GM12878 (cell line): ENCODE measurements at regions not wholly inside any gene's neighbourhood (a gene's known extent, or its start where the extent isn't known, plus 50 kb on each side); places are given as distances from the start of the nearest gene placed in this dataset.

Experiments used
- ATAC-seq: fragments of 200-7000 bp; cut with Tn5 transposase; 3 replicates; pipeline ENCODE4 v1.9.1; 2020; ENCODE audit warnings: mild to moderate bottlenecking, moderate library complexity
- BruUV-seq: library from RNA; stranded (reverse); fragments of 400-500 nt; replicated peaks from 2 replicates; lab custom pipeline; 2021; lab: Mats Ljungman, UMichigan
- CTCF ChIA-PET: fragments of 300-600 bp; sonication (Branson Sonifier 250); formaldehyde crosslinking; extraction: SDS; loops from one replicate; lab custom pipeline; 2021; ENCODE audit warnings: inconsistent platforms; lab: Yijun Ruan, JAX
- POLR2A ChIA-PET: fragments of 350-600 bp; formaldehyde crosslinking; extraction: SDS; loops from one replicate; lab custom pipeline; 2021; ENCODE audit warnings: inconsistent platforms; lab: Charles Lee
- RAD21 ChIA-PET: fragments of 300-600 bp; sonication (Branson Sonifier 250); formaldehyde crosslinking; loops from one replicate; lab custom pipeline; 2023; ENCODE audit warnings: antibody characterized with exemption; ENCODE audit not compliant: unreplicated experiment; lab: Charles Lee
- SMC1A ChIA-PET: fragments of 300-600 bp; sonication (Branson Sonifier 250); formaldehyde crosslinking; loops from one replicate; lab custom pipeline; 2023; ENCODE audit not compliant: unreplicated experiment, uncharacterized antibody; lab: Charles Lee
- DNase-seq: peaks from one replicate; pipeline ENCODE4 v3.0.0-alpha.2; 2011; ENCODE audit warnings: low read depth, low spot score
- FAIRE-seq: peaks from 3 replicates; lab custom pipeline; 2011; peaks lifted over from hg19 to GRCh38; lab: Jason Lieb, UNC
- H2AFZ ChIP-seq: 2 replicates; pipeline ENCODE4 v1.6.0; 2011; ENCODE audit warnings: low read depth, low read length, control low read depth; ENCODE audit not compliant: control insufficient read depth
- H3K27ac ChIP-seq: 2 replicates; pipeline ENCODE4 v1.5.1; 2011; ENCODE audit warnings: control low read depth; ENCODE audit not compliant: control insufficient read depth, insufficient read depth
- H3K27me3 ChIP-seq, 2 experiments: replicated peaks in 1 of 2; 2 replicates each; pipeline versions ENCODE4 v1.6.0 to v1.6.1; 2011; ENCODE audit warnings: low read length in 1 of 2; ENCODE audit not compliant: control insufficient read depth in 2 of 2, insufficient read depth in 2 of 2
- H3K36me3 ChIP-seq, 2 experiments: 2 replicates each; pipeline ENCODE4 v1.5.1; 2011; ENCODE audit warnings: low read length in 1 of 2; ENCODE audit not compliant: control insufficient read depth in 2 of 2, insufficient read depth in 2 of 2
- H3K4me1 ChIP-seq: 2 replicates; pipeline ENCODE4 v1.6.1; 2011; ENCODE audit warnings: mild to moderate bottlenecking, low read length, moderate library complexity, mixed read lengths; ENCODE audit not compliant: control insufficient read depth, insufficient read depth
- H3K4me2 ChIP-seq: 2 replicates; pipeline ENCODE4 v1.6.0; 2011; ENCODE audit warnings: control low read depth; ENCODE audit not compliant: control insufficient read depth, insufficient read depth
- H3K4me3 ChIP-seq: fragments of 200-600 bp; sonication (generic); 2 replicates; pipeline ENCODE4 v1.5.1; 2016
- H3K79me2 ChIP-seq: 2 replicates; pipeline ENCODE4 v1.6.0; 2011; ENCODE audit warnings: low read length; ENCODE audit not compliant: control insufficient read depth, insufficient read depth
- H3K9ac ChIP-seq: 2 replicates; pipeline ENCODE4 v1.8.0; 2011; ENCODE audit warnings: low read length, control low read depth, mixed read lengths; ENCODE audit not compliant: control insufficient read depth, insufficient read depth
- H3K9me3 ChIP-seq: replicated peaks from 3 replicates; pipeline ENCODE4 v1.5.1; 2011; ENCODE audit warnings: mild to moderate bottlenecking, low read length; ENCODE audit not compliant: control insufficient read depth, insufficient read depth
- H4K20me1 ChIP-seq: 2 replicates; pipeline ENCODE4 v1.6.0; 2011; ENCODE audit not compliant: control insufficient read depth, insufficient read depth
- E2F8 ChIP-seq: fragments of 450-650 bp; IDR thresholded peaks from 2 replicates; pipeline ENCODE4 v1.6.1; 2018; ENCODE audit warnings: mild to moderate bottlenecking, low read depth, moderate library complexity; ENCODE audit not compliant: partially characterized antibody
- KDM1A ChIP-seq: fragments of 200-600 bp; sonication (generic); IDR thresholded peaks from 2 replicates; pipeline ENCODE4 v1.6.1; 2016; ENCODE audit warnings: borderline replicate concordance
- KLF5 ChIP-seq: fragments of 450-650 bp; IDR thresholded peaks from 2 replicates; pipeline ENCODE4 v1.6.1; 2014; ENCODE audit warnings: mild to moderate bottlenecking; ENCODE audit not compliant: partially characterized antibody
- RELA ChIP-seq: fragments of 450-650 bp; IDR thresholded peaks from 2 replicates; pipeline ENCODE4 v1.8.0; 2014; ENCODE audit warnings: borderline replicate concordance; ENCODE audit not compliant: partially characterized antibody
- SMARCA5 ChIP-seq: fragments of 450-650 bp; IDR thresholded peaks from 2 replicates; pipeline ENCODE4 v1.6.1; 2017; ENCODE audit warnings: mild to moderate bottlenecking
- SP1 ChIP-seq: IDR thresholded peaks from one replicate; pipeline ENCODE4 v1.6.1; 2011; ENCODE audit warnings: low read depth, low read length
- ZNF274 ChIP-seq: IDR thresholded peaks from one replicate; pipeline ENCODE4 v1.8.0; 2011; ENCODE audit not compliant: insufficient read length, insufficient read depth
- ZNF592 ChIP-seq: fragments of 450-650 bp; IDR thresholded peaks from 2 replicates; pipeline ENCODE4 v1.6.1; 2017; ENCODE audit warnings: mild to moderate bottlenecking, moderate library complexity
- WGBS: methylation state at CpG from one replicate; pipeline ENCODE4 v1.1.6; 2016; ENCODE audit warnings: low lambda C conversion rate; ENCODE audit not compliant: insufficient replicate concordance, insufficient coverage; ENCODE audit errors: missing lambda C conversion rate; 5-methylcytosine and 5-hydroxymethylcytosine counted together
- in situ Hi-C: fragments of 300-500 bp; cut with MboI; formaldehyde crosslinking; loops from 9 replicates; pipeline ENCODE4 v1.14.3; 2018; ENCODE audit warnings: mixed read lengths
- intact Hi-C: fragments of 100-400 bp; cut with micrococcal nuclease; formaldehyde crosslinking; loops from one replicate; pipeline ENCODE4 v1.14.2; 2022; ENCODE audit not compliant: unreplicated experiment
- TF ChIP-seq, protein P1 (sequence below): fragments of 450-650 bp; formaldehyde crosslinking; IDR thresholded peaks from 2 replicates; pipeline ENCODE4 v1.5.0; 2022; ENCODE audit warnings: mild to moderate bottlenecking, missing genetic modification characterization
- TF ChIP-seq, protein P2 (sequence below): IDR thresholded peaks from 2 replicates; pipeline ENCODE4 v1.6.1; 2011; ENCODE audit warnings: borderline replicate concordance, low read depth, mild to moderate bottlenecking, moderate library complexity, mixed read lengths, low read length; ENCODE audit not compliant: insufficient read depth; ENCODE audit errors: extremely low read length
- TF ChIP-seq, protein P3 (sequence below): fragments of 450-650 bp; IDR thresholded peaks from 2 replicates; pipeline ENCODE4 v1.6.1; 2017; ENCODE audit warnings: borderline replicate concordance

GRCh38 chr18:77969972-77970371 lies 720.3 kb downstream of the GALR1 start:
- Histone ChIP-seq H3K27me3 (no peaks in the 10 kb centered on the region), H2AFZ (no peak overlapping the region), H3K4me3 (no peak overlapping the region), H3K9ac (no peak overlapping the region), H3K9me3 (no peaks in the 10 kb centered on the region), H3K4me1 (no peaks in the 10 kb centered on the region), H3K27ac (no peak overlapping the region), H4K20me1 (no peaks in the 10 kb centered on the region), H3K79me2 (no peaks in the 10 kb centered on the region), H3K4me2 (no peak overlapping the region), H3K36me3 (no peaks in the 10 kb centered on the region)
- no peak for FAIRE-seq
- WGBS: 0% methylated on average over 2 of the region's 2 CpGs
- SMC1A ChIA-PET: no interaction called here
- POLR2A ChIA-PET: no interaction called here
- in situ Hi-C loops (no loop called here), intact Hi-C loops (no loop called here)
- ATAC-seq: no peak
- BruUV-seq: no TSS peak
- RAD21 ChIA-PET: no interaction called here
- no peak for DNase-seq
- CTCF ChIA-PET: no interaction called here
- TF ChIP-seq, protein P1, sequence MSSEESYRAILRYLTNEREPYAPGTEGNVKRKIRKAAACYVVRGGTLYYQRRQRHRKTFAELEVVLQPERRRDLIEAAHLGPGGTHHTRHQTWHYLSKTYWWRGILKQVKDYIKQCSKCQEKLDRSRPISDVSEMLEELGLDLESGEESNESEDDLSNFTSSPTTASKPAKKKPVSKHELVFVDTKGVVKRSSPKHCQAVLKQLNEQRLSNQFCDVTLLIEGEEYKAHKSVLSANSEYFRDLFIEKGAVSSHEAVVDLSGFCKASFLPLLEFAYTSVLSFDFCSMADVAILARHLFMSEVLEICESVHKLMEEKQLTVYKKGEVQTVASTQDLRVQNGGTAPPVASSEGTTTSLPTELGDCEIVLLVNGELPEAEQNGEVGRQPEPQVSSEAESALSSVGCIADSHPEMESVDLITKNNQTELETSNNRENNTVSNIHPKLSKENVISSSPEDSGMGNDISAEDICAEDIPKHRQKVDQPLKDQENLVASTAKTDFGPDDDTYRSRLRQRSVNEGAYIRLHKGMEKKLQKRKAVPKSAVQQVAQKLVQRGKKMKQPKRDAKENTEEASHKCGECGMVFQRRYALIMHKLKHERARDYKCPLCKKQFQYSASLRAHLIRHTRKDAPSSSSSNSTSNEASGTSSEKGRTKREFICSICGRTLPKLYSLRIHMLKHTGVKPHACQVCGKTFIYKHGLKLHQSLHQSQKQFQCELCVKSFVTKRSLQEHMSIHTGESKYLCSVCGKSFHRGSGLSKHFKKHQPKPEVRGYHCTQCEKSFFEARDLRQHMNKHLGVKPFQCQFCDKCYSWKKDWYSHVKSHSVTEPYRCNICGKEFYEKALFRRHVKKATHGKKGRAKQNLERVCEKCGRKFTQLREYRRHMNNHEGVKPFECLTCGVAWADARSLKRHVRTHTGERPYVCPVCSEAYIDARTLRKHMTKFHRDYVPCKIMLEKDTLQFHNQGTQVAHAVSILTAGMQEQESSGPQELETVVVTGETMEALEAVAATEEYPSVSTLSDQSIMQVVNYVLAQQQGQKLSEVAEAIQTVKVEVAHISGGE (CRISPR knock-in tag): no peak
- TF ChIP-seq SMARCA5 (no peak), ZNF274 (no peak), KLF5 (no peak), KDM1A (no peak), E2F8 (no peak), ZNF592 (no peak), RELA (no peak), SP1 (no peak)
- TF ChIP-seq, protein P2, sequence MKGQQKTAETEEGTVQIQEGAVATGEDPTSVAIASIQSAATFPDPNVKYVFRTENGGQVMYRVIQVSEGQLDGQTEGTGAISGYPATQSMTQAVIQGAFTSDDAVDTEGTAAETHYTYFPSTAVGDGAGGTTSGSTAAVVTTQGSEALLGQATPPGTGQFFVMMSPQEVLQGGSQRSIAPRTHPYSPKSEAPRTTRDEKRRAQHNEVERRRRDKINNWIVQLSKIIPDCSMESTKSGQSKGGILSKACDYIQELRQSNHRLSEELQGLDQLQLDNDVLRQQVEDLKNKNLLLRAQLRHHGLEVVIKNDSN: no peak
- TF ChIP-seq, protein P3, sequence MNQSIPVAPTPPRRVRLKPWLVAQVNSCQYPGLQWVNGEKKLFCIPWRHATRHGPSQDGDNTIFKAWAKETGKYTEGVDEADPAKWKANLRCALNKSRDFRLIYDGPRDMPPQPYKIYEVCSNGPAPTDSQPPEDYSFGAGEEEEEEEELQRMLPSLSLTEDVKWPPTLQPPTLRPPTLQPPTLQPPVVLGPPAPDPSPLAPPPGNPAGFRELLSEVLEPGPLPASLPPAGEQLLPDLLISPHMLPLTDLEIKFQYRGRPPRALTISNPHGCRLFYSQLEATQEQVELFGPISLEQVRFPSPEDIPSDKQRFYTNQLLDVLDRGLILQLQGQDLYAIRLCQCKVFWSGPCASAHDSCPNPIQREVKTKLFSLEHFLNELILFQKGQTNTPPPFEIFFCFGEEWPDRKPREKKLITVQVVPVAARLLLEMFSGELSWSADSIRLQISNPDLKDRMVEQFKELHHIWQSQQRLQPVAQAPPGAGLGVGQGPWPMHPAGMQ: no peak
